ENCODE measurements at regions not wholly inside any gene's neighbourhood (a gene's known extent, or its start where the extent isn't known, plus 50 kb on each side); places are given as distances from the start of the nearest gene placed in this dataset.

DNA sequence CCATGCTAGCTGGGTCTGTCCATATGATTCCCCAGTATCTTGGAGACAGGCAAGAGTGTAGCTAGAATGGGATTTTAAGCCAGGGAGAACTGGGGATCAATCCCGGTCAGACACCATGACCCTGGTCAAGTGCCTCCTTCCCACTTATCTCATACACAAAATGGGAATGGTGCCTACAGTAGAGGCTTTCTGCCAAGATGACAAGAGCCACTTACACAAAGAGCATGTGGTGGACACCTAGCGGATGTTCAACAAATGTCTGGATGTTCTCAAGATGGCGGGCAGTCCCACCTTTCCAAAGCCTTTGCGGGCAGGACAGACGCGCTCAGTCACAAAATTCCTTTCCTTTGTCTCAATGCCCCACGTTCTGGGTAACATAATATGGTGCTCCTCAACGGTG is 57.3 kb downstream of the MAF start:
- no peak for DNase-seq

DNA sequence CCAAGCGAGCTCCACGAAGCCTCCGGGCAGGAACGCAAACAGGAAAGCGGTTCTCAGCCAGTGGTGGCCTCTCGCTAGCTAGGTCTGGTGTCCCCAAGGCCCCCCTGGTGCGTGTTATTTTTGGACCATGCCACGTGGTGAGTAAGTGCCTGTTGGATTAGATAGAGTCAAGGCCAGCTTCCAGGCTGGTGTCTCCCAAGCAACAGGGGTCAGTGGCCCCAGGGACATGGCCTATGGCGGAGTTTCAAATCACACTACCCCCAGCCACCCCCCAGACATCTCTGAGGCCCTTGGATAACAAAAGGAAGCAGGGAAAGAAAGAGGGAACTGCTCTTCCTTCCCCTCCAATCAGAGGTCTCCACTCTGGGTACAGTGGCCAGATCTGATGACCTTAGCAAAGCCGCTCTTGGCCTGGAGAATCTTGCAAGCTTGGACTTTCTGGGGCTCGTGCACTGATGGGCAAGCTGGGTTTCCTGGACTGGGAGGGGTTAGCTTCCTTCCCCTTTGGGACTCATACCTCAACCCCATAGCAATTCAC is 58.2 kb downstream of the MAF start:
- no peak for DNase-seq

DNA sequence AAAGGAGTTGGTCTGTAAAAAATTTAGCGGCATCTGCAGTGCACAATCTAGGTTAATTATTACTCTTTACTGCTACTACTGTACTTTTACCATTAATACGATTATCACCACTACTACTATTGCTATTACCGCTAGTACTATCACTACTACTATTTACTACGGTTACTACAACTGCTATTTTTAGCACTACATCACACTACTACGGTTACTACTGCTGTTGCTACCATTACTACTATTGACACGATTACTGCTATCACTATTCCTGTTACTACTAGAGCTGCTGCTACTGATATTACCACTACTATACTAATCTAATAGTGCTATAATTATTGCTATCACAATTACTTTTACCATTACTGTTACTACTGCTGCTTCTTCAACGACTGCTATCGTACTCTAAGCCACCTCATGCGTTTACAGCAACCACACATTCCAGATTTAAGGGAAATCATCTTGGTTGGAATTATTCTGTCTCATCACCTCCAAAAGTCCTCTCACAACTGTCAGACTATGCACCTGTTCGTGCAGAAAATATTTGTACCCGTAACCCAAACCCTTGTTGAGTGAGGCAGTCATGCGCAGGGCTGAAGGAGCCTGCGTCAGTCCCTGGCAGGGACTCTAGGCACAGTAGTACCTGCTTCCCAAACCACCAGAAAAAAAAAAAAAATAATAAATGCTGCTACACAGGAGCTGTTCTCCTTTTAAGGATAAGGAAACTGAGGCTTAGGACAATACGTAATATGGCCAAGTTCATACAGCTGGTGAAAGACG is 59.5 kb downstream of the MAF start:
- DNase-seq: no peak

DNA sequence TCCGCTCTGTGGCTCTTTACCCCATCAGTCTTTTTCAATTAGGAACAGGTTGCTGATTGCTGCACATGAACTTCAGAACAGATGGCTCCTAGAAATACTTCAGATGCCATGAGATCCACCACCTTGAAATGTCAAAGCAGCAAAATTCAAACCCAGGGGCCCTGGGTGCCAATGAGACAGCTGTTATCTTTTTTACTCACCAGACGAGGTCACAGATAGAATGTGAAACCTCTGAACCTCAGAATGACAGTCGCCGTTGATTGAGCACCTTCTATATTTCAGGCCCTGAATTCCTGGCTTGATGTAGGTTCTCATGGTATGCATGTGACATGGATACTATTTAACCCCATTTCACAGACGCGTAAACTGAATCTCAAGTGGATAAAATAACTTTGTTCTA is 63.0 kb downstream of the MAF start:
- DNase-seq: no peak

DNA sequence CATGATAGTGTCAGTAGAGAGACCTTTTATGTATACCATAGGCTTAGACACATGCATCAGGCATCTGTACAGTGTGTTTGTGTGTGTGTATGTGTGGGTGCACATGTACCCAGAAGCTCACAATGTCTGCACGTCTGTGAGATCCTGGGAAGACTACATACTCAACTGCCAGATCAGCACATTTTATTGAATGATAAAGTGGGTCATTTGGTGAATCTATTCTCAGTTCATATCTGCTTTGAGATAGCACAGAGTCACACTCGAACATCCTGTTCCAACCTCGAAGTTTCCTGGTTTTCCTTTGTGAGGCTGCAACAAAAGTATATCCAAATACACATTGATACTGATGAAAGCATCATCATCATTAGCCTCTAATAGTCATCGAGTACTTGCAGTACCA is 63.6 kb downstream of the MAF start:
- no peak for DNase-seq

DNA sequence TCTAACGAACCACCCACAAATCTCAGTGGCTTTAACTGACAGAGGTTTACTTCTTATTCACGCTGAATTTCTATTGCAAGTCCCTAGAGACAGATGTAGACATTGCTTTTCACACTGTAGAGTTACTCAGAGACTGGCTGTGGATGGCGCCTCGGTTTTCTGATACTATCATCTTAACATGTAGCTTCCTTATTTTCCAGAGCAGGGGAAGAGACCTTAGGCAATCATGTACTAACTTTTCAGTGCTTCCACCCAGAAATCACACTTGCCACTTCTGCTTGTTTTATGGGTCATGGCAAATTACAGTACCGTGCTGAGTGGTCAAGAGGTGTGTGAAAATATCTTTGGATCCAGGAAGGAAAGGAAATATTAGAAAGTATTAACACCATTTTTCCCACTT is 65.4 kb downstream of the MAF start:
- DNase-seq: no peak

DNA sequence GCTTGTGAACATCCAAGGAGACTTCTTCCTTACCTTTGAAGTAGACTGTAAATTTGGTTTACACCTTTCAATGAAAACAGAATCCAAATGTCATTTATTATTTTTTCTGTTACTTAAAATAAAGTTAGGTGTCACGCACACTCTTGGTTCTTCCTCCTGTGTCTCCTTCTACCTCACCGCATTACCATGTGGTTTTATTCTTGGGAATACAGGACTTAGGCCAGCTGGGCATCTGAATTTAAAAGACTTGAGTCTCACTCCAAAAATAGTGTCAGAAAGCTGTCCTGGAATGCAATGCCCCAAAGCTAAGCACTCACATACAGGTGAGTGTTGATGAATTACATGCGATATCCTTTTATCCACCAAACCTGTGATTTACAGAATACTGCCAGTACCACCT is 66.4 kb downstream of the MAF start:
- no peak for DNase-seq

DNA sequence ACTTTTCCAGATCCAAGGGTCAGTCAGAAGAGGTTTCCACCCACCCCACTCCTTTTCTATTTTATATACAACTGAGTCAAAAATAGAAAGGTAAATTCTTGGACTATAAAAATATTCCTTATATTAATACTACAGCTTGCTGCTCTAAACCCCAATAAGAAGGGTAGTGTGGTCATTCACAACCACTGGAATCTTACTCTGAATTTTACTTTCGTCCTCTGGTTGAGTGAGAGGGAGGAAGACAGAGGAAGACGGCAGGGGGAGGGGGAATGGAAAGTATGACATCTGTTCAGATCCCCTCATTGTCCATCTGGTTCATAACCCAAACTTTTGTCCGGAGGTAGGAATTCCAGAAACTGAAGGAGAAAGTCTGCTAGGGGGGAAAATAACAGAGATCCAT is 67.2 kb downstream of the MAF start:
- DNase-seq: no peak

DNA sequence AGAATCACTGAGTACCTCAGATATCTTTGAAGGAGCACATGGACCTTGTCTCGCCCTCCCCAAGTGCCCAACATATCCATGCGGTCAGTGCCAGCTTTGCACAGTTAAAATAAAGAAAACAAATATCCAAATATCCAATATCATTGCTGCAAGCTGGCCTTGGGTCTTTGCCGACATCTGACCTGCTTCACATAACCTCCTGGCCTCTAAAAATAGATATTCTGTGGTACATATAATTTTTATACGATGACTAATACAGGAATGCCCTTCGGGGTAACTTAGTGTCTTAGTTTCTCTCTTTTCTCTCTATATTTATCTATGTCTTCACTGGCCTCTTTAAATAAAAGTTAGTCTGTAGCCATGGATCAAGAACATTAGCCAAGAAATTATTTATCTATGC is 67.8 kb downstream of the MAF start:
- no peak for DNase-seq

DNA sequence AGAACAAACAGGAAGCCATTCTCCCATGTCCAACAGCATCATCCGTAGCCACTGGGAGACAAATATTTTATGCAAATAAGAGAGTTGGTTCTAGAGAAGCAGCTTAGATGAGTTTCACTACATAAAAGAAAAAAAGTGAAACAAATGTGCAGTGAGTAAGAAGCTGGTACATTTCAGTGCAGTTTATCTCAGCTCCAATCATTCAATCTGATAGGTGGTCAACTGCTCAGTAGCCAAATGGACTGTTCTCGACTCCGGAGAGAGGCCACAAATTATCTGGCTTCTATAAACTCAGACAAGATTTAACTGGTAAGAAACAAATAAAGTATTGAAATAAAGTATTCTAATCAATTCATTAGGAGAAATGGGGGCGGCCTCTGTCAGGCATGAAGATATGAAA is 68.3 kb downstream of the MAF start:
- DNase-seq: no peak

DNA sequence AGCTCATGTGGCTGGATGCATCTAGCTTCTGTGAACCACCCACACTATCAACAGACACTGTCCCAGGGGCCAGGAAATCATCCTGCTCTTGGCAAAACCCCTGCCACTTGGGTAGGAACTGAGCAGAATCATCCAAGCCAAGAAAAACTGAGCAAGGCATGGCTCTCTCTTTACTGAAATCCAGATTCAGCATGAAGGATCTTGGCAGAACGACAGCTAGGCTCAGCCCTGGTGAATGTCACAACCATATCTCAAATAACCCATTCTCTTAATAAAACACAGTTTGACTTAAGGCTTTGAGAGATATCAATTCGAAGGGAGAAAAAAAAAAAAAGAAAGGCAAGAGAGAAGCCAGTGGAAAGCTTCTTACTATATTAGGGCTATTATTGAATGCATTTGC is 72.2 kb downstream of the MAF start:
- no peak for DNase-seq

DNA sequence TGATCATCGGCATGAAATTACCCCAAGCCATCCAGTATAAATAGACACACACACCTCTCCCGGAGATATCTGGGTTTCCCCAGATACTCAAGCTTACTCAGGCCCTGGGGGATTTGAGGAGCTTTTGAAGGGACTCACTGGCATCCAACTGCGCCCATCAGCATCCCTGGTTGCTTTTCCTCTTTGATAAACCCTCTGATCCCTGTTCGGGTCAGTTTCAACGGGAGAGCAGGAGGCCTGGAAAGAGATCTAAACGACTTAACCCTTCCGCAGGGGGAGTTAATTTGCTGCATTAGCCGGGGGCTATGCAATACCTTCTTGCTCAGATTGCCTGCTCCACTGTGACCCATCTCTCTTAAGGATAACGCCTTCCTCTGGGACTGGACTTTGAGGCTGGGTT is 76.6 kb downstream of the MAF start:
- no peak for DNase-seq

DNA sequence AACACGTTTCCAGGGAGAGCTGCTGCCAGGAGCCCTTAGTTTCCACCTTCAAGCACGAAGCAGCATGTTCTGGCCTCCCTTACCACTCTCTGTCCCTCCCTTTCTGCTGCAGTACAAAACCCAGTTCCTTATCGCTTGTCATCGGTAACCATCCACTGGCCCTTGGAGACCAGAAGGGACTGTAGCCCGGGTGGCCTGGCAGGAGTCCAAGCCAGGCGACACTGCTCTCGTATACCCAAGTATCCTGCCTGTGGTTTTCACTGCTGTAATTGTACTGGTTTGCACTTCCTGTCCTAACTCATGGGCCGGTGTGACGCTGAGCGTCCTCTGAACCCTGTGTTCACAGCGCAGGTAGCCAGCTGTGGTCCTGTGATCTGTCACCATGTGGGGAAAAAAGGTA is 81.1 kb downstream of the MAF start:
- peak in 1 of 5 donors; percentile 24 for DNase-seq

DNA sequence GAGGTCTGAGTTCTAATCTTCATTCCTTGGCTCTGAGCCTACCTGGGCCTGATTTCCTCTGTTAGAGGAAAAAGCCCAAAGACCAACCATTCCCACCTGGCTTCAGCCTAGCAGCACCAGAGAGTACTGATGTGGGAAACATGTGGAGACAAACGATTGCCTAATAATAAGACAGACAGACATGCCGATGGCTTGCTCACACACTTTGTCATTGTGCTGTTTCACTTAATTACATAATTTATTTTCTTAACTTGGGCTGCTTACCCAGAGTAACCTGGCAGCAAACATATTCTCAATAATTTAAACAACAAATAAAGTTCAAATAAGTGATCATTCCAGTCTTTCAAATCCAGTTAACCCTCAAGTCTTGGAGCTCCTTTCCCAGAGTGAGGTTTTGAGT is 83.4 kb downstream of the MAF start:
- no peak for DNase-seq

DNA sequence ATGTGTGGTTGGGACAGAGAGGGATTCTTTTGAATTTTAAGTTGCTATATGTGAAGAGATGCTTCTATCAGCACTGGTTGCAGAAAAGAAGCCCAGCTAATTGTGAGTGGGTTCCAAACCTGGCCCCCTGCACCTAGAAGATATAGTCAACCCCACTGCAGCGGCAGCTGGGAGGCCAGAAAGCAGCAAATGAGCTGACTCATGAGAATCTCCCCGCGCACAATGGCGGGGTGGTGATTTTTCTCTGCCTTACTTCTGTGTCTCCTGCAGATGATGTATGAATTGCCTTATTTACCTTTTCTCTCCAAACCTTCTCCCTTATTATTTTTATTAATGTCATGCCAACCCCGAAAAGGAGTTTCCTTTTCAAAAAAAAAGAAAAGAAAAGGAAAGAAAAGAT is 89.7 kb downstream of the MAF start:
- DNase-seq: no peak

DNA sequence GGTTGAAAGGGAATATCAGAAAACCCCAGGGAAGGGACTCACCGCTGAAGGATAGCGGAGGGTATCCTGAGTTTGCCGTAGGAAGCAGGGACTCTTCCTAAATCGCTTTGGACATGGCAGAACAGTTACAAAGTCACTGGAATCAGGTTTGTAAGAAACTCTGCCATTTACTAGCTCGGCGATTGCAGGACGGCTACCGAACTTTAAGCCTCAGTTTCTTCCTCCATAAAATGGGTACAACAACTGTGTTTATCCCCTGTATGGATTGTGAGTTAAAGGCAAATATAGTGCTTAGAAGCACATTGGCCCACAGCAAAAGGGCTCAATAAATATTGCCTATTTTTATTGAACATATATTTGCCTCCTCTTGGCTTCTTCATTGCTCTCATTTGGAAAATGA is 90.6 kb downstream of the MAF start:
- no peak for DNase-seq

DNA sequence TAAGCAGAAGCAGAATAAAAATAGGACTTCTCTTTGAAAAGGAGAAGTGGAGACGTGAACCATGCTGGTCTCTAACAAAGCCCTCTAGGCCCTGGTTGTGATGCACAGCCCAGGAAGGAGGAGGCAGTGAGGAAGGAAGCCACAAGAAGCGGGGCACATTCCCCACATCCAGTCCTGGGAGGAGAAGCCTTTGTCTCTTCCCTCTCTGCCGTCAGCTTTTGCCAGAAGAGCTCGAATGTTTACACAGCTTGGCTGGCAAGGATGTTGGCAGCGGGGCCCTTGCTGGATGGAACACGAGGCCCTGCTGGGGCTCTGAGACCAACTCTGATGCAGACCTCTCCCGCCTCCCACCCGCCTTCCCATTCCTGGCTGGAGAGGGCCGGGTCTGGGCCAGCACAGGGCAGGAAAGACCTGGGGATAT is 91.3 kb downstream of the MAF start:
- DNase-seq: no peak

DNA sequence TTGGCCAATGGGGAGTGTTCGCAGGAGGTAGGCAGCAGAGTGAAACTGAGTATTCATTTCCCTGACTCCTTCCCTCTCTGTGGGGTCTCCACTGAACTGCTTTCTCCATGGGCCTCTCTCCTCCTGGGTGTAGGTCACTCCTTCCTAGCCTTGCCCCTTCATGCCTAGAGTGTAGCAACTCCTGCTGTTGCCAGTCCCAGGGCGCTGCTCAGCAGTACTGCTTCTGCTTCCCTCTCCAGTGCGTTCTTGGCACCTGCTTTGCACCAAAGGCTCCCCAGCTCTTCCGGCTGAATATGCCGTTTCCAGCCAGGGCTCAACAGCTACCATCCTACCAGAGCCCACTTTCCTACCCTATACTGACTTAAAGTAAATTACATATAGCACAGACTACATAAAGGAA is 92.2 kb downstream of the MAF start:
- DNase-seq: no peak

DNA sequence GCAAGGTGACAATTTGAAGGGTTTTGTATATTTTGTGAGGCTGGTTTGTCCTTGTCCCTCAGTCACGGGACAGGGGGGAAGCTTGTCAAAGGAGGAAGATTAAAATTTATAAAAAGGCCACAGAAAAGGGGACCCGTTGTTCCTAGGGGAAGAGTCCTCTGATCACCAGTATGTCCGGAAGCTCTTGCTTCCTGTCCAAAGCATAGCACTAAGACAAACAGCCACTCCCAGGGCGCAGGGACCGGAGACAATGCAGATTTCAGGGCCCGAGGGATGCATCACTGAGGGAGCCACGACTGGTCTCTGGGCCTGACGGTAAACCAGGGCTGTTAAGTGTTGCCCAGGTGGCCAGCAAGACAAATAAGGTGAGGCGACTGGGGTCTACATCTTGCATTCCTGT is 95.2 kb downstream of the MAF start:
- no peak for DNase-seq

DNA sequence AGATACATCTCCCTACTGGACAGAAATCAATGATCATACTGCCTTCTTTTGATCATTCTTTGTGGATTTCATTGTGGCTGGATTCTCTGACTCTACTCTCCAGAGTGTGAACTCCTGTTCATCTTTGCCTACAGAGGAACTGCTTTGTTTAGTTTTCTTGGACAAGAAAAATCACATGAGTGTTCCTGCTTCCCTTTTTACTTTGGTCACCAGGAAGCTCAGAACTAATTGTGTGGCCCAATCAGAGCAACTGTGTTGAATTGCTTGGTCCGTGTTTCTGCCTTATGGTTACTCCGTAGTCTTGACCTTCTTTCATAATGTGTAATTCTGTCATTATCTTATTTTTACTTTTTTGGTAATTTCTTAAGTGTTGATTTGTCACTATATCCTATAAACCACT is 97.0 kb downstream of the MAF start:
- no peak for DNase-seq

DNA sequence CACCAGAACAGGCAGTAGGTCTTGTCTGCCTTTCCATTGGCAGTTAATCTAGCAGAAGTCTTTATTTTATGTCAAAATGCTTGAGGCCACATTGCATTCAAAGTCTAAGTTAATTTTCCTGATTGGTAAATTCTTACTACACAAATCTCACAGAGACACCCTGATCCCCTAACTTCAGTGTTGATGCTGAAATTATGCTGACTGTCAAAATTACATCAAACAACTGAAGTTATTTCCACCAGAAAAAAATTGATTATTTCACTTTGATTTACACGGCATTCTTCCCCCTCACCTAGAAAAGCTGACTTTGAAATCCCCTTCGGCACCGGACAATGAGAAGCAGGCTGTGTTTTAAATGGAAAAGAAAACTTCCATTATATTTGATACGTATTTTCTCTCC is 99.1 kb downstream of the MAF start:
- DNase-seq: no peak

DNA sequence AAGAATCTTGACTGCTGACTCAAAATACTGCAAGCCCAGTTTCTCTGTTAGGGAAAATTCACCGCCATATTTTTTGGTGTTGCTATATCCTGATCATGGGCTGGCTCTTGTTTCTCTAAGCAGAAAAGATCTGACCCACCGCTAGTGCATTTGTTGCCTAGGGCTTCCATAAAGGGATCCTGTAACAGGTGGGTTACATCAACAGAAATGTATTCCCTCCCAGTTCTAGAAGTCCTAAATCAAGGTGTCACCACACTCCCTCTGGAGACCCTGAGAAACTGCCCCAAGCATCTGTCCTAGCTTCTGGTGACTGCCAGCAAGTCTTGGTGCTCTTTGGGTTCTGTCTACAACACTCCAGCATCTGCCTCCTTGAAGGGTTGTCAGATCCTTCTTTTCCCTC is 99.7 kb downstream of the MAF start:
- DNase-seq: no peak

DNA sequence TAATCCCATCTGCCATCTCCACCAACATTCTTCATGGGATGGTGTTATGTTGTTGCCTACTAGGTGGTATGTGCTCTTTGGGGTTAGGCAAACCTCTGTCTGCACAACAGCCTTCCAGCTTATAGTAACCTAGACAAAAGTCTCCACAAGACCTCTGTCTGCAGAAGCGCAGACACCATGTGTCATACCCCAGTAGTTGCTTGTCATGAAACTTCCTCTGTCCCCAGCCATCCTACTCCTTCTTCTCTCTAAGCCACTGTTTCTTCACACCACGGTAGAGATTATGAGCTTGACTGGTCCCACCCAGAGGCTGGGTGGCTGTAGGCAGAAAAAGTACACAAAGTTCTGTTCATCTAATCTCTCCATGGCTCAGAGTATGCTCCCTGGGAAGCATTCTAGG is 100.3 kb downstream of the MAF start:
- DNase-seq: no peak

DNA sequence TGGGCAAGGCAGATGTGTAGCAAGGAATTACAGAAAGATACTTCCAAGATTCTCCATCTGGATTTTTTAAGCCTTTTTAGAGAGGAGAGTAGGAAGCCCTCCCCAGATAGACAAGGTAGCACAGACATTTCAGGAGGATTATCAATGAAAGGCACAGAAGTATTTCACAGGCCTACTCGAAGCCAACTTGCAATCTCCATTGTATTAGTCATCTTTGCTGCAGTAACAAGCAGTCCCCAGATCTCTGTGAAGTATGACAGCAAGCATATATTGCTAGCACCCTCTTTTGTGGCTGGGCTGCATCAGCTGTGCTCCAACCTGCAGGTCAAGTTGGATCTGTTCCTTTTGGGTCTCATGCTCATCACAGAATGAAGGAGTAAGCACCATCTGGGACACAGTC is 101.6 kb downstream of the MAF start:
- DNase-seq: no peak

Measured in T-helper 1 cell (primary cell).